WERI-Rb-1 (cell line): ENCODE measurements at regions not wholly inside any gene's neighbourhood (a gene's known extent, or its start where the extent isn't known, plus 50 kb on each side); places are given as distances from the start of the nearest gene placed in this dataset.

Experiments used
- DNase-seq: peaks from one replicate; pipeline ENCODE4 v3.0.0-alpha.2; 2020
- H3K27ac ChIP-seq: fragments of 250-450 bp; sonication (Bioruptor Pico); 2 replicates; pipeline ENCODE4 v1.5.1; 2020; ENCODE audit warnings: mild to moderate bottlenecking, moderate library complexity
- H3K27me3 ChIP-seq: fragments of 250-450 bp; sonication (Bioruptor Pico); 2 replicates; pipeline ENCODE4 v1.5.1; 2021; ENCODE audit warnings: mild to moderate bottlenecking, low read depth, moderate library complexity; ENCODE audit not compliant: insufficient read depth, severe bottlenecking
- H3K36me3 ChIP-seq: fragments of 250-450 bp; sonication (Bioruptor Pico); 2 replicates; pipeline ENCODE4 v1.5.1; 2020; ENCODE audit warnings: mild to moderate bottlenecking, moderate library complexity
- H3K4me3 ChIP-seq: 2 replicates; pipeline ENCODE4 v1.5.1; 2011; ENCODE audit warnings: low read depth, mild to moderate bottlenecking, control low read depth, low read length
- H3K9me3 ChIP-seq: fragments of 250-450 bp; sonication (Bioruptor Pico); 2 replicates; pipeline ENCODE4 v1.5.1; 2021; ENCODE audit warnings: mild to moderate bottlenecking, moderate library complexity; ENCODE audit not compliant: severe bottlenecking
- TF ChIP-seq, protein P1 (sequence below): IDR thresholded peaks from 2 replicates; pipeline ENCODE4 v1.5.1; 2011; ENCODE audit warnings: low read depth, mild to moderate bottlenecking, control low read depth, inconsistent platforms, low read length

DNA sequence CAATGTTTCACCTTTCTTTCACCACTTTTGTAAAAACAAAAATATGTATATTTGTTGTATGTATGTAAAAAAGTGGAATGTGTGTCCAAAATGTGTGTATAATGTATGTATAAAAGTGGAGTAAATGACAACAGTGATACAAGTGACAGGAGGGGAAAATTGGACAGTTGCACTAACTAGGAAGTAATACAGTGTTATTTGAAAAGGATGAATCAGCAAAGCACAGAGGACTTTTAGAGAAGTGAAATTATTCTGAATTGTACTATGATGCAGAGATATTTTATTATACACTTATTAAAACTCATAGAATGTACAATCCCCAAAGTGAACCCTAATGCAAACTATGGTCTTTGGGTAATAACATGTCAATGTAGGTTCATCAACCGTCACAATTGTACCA is 331.3 kb upstream of the CNTNAP5 start:
- H3K27ac ChIP-seq: no peak overlapping the region
- H3K27me3 ChIP-seq: no peaks in the 10 kb centered on the region
- H3K4me3 ChIP-seq: no peak overlapping the region
- TF ChIP-seq, protein P1, sequence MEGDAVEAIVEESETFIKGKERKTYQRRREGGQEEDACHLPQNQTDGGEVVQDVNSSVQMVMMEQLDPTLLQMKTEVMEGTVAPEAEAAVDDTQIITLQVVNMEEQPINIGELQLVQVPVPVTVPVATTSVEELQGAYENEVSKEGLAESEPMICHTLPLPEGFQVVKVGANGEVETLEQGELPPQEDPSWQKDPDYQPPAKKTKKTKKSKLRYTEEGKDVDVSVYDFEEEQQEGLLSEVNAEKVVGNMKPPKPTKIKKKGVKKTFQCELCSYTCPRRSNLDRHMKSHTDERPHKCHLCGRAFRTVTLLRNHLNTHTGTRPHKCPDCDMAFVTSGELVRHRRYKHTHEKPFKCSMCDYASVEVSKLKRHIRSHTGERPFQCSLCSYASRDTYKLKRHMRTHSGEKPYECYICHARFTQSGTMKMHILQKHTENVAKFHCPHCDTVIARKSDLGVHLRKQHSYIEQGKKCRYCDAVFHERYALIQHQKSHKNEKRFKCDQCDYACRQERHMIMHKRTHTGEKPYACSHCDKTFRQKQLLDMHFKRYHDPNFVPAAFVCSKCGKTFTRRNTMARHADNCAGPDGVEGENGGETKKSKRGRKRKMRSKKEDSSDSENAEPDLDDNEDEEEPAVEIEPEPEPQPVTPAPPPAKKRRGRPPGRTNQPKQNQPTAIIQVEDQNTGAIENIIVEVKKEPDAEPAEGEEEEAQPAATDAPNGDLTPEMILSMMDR: no peak
- DNase-seq: no peak
- no peaks in the 10 kb centered on the region for H3K9me3 ChIP-seq
- H3K36me3 ChIP-seq: no peaks in the 10 kb centered on the region

DNA sequence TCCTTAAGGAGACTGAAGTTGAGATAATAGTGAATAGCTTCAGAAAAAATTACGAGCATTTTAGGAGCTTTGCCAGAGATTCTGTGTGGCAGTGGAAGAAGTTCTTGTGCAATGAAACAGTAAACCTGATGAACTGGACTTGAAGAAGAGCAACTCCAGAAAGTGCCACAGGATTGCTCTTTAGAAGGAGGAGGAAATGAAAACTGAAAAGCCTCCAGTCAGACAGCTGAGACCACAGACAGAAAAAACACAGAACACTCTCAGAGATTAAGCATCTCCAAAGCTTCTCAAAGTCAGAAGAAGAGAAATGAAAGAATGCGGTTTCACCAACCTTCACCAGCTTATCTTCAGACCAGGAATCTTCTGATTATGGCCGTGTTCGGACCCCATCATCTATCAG is 329.7 kb upstream of the CNTNAP5 start:
- H3K9me3 ChIP-seq: no peaks in the 10 kb centered on the region
- DNase-seq: no peak
- H3K36me3 ChIP-seq: no peaks in the 10 kb centered on the region
- H3K27me3 ChIP-seq: no peaks in the 10 kb centered on the region
- no peak overlapping the region for H3K27ac ChIP-seq
- no peak overlapping the region for H3K4me3 ChIP-seq
- TF ChIP-seq, protein P1: no peak

DNA sequence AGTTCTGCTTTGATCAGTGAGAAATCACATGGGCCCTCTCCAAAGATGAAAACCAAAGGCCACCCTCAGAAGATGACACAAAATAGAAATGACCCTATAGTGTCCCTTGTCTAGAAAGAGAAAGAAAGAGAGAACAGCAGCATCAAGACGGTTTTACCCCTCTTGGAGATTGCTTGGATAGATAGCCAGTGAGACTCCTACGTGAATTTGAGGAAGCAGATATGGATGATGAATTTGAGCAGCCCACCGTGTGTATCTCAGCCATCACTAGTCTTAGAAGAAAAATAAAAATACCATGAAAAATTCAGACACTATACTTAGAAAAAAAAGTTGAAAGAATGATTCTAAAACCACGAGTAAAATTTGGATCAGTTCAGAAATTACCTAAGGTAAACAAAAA is 329.1 kb upstream of the CNTNAP5 start:
- TF ChIP-seq, protein P1: no peak
- no peaks in the 10 kb centered on the region for H3K27me3 ChIP-seq
- no peak overlapping the region for H3K4me3 ChIP-seq
- H3K27ac ChIP-seq: no peak overlapping the region
- no peaks in the 10 kb centered on the region for H3K36me3 ChIP-seq
- DNase-seq: no peak
- H3K9me3 ChIP-seq: no peaks in the 10 kb centered on the region

DNA sequence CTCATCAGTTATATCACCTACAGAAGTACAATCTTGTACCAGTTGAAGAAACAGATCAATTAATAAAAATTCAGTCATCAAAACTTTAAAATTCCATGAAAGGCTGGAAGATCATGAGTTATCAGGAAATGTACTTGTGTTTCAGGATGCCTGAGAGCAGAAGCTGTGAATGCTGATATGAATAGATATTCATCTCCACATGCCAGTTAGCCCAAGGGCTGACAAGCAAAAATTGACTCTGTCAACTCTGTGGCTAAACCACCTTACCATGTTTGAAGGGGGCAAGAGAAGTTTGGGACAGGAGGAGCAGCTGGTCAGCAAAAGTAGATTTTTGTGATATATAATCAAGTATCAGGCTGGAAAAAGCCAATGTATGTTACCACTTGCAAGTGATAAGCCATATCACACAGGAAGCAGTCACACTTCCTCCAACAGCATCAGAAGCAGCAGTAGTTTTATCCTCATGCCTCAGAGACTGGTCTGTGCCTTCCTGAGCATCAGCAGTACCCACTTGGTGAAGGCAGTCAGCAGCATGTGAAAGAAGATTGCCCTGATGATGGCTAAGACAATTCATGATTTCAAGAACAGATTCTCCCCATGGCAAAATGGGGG is 328.2 kb upstream of the CNTNAP5 start:
- H3K27ac ChIP-seq: no peak overlapping the region
- H3K4me3 ChIP-seq: no peak overlapping the region
- no peak for DNase-seq
- no peaks in the 10 kb centered on the region for H3K9me3 ChIP-seq
- no peaks in the 10 kb centered on the region for H3K36me3 ChIP-seq
- H3K27me3 ChIP-seq: no peaks in the 10 kb centered on the region
- TF ChIP-seq, protein P1: no peak

DNA sequence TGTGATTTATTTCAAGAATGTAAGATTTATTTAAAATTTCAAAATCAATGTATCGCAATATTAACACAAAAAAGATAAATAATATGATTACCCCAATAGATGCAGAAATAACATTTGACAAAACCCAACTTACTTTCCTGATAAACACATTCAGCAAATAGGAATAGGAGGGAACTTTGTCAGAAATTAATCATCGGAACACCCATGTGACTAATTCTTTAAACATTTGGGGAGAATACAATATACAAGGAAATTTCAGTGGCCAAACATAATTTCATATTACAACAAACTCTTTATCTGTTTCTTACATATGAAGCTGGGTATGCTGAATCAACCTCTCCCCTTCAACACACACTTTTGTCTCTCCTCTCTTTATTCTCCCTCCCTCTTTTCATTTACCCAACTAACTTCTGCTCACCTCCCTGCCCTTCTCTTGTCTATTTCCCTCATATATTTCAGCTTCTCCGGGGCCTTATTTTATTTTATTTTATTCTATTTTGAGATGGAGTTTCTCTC is 309.6 kb upstream of the CNTNAP5 start:
- no peaks in the 10 kb centered on the region for H3K36me3 ChIP-seq
- no peak for DNase-seq
- no peaks in the 10 kb centered on the region for H3K27me3 ChIP-seq
- H3K9me3 ChIP-seq: no peaks in the 10 kb centered on the region
- H3K27ac ChIP-seq: no peak overlapping the region
- TF ChIP-seq, protein P1: no peak
- H3K4me3 ChIP-seq: no peak overlapping the region
